GM12878 (cell line): ENCODE measurements at regions not wholly inside any gene's neighbourhood (a gene's known extent, or its start where the extent isn't known, plus 50 kb on each side); places are given as distances from the start of the nearest gene placed in this dataset.

Experiments
- ATAC-seq: fragments of 200-7000 bp; cut with Tn5 transposase; 3 replicates; pipeline ENCODE4 v1.9.1; 2020; ENCODE audit warnings: mild to moderate bottlenecking, moderate library complexity
- BruUV-seq: library from RNA; stranded (reverse); fragments of 400-500 nt; replicated peaks from 2 replicates; lab custom pipeline; 2021; lab: Mats Ljungman, UMichigan
- CTCF ChIA-PET: fragments of 300-600 bp; sonication (Branson Sonifier 250); formaldehyde crosslinking; extraction: SDS; loops from one replicate; lab custom pipeline; 2021; ENCODE audit warnings: inconsistent platforms; lab: Yijun Ruan, JAX
- POLR2A ChIA-PET: fragments of 350-600 bp; formaldehyde crosslinking; extraction: SDS; loops from one replicate; lab custom pipeline; 2021; ENCODE audit warnings: inconsistent platforms; lab: Charles Lee
- RAD21 ChIA-PET: fragments of 300-600 bp; sonication (Branson Sonifier 250); formaldehyde crosslinking; loops from one replicate; lab custom pipeline; 2023; ENCODE audit warnings: antibody characterized with exemption; ENCODE audit not compliant: unreplicated experiment; lab: Charles Lee
- SMC1A ChIA-PET: fragments of 300-600 bp; sonication (Branson Sonifier 250); formaldehyde crosslinking; loops from one replicate; lab custom pipeline; 2023; ENCODE audit not compliant: unreplicated experiment, uncharacterized antibody; lab: Charles Lee
- DNase-seq: peaks from one replicate; pipeline ENCODE4 v3.0.0-alpha.2; 2011; ENCODE audit warnings: low read depth, low spot score
- FAIRE-seq: peaks from 3 replicates; lab custom pipeline; 2011; peaks lifted over from hg19 to GRCh38; lab: Jason Lieb, UNC
- H2AFZ ChIP-seq: 2 replicates; pipeline ENCODE4 v1.6.0; 2011; ENCODE audit warnings: low read depth, low read length, control low read depth; ENCODE audit not compliant: control insufficient read depth
- H3K27ac ChIP-seq: 2 replicates; pipeline ENCODE4 v1.5.1; 2011; ENCODE audit warnings: control low read depth; ENCODE audit not compliant: control insufficient read depth, insufficient read depth
- H3K27me3 ChIP-seq, 2 experiments: replicated peaks in 1 of 2; 2 replicates each; pipeline versions ENCODE4 v1.6.0 to v1.6.1; 2011; ENCODE audit warnings: low read length in 1 of 2; ENCODE audit not compliant: control insufficient read depth in 2 of 2, insufficient read depth in 2 of 2
- H3K36me3 ChIP-seq, 2 experiments: 2 replicates each; pipeline ENCODE4 v1.5.1; 2011; ENCODE audit warnings: low read length in 1 of 2; ENCODE audit not compliant: control insufficient read depth in 2 of 2, insufficient read depth in 2 of 2
- H3K4me1 ChIP-seq: 2 replicates; pipeline ENCODE4 v1.6.1; 2011; ENCODE audit warnings: mild to moderate bottlenecking, low read length, moderate library complexity, mixed read lengths; ENCODE audit not compliant: control insufficient read depth, insufficient read depth
- H3K4me2 ChIP-seq: 2 replicates; pipeline ENCODE4 v1.6.0; 2011; ENCODE audit warnings: control low read depth; ENCODE audit not compliant: control insufficient read depth, insufficient read depth
- H3K4me3 ChIP-seq: fragments of 200-600 bp; sonication (generic); 2 replicates; pipeline ENCODE4 v1.5.1; 2016
- H3K79me2 ChIP-seq: 2 replicates; pipeline ENCODE4 v1.6.0; 2011; ENCODE audit warnings: low read length; ENCODE audit not compliant: control insufficient read depth, insufficient read depth
- H3K9ac ChIP-seq: 2 replicates; pipeline ENCODE4 v1.8.0; 2011; ENCODE audit warnings: low read length, control low read depth, mixed read lengths; ENCODE audit not compliant: control insufficient read depth, insufficient read depth
- H3K9me3 ChIP-seq: replicated peaks from 3 replicates; pipeline ENCODE4 v1.5.1; 2011; ENCODE audit warnings: mild to moderate bottlenecking, low read length; ENCODE audit not compliant: control insufficient read depth, insufficient read depth
- H4K20me1 ChIP-seq: 2 replicates; pipeline ENCODE4 v1.6.0; 2011; ENCODE audit not compliant: control insufficient read depth, insufficient read depth
- BMI1 ChIP-seq: fragments of 450-650 bp; IDR thresholded peaks from 2 replicates; pipeline ENCODE4 v1.6.1; 2016; ENCODE audit warnings: mild to moderate bottlenecking, moderate library complexity, borderline replicate concordance
- CEBPB ChIP-seq, 2 experiments: fragments of 150-350 bp in 1 of 2; IDR thresholded peaks; 2 replicates each; pipeline ENCODE4 v1.6.1; 2012 to 2014; ENCODE audit warnings: low read depth in 2 of 2, low read length in 2 of 2, borderline replicate concordance in 1 of 2, inconsistent platforms in 1 of 2
- EGR1 ChIP-seq, 2 experiments: IDR thresholded peaks; 1 replicate in 1 of 2; 2 replicates in 1 of 2; pipeline ENCODE4 v1.6.1; 2011 to 2012; ENCODE audit warnings: low read depth in 2 of 2, low read length in 2 of 2, borderline replicate concordance in 1 of 2, mild to moderate bottlenecking in 1 of 2, moderate library complexity in 1 of 2
- HCFC1 ChIP-seq: fragments of 150-350 bp; IDR thresholded peaks from 2 replicates; pipeline ENCODE4 v1.6.1; 2014; ENCODE audit warnings: low read length
- HDAC6 ChIP-seq: fragments of 200-600 bp; sonication (generic); IDR thresholded peaks from one replicate; pipeline ENCODE4 v1.8.0; 2017; ENCODE audit warnings: antibody characterized with exemption; ENCODE audit not compliant: unreplicated experiment
- IRF4 ChIP-seq: IDR thresholded peaks from 2 replicates; pipeline ENCODE4 v1.6.1; 2011; ENCODE audit warnings: low read depth, low read length
- JUNB ChIP-seq: IDR thresholded peaks from 2 replicates; pipeline ENCODE4 v1.6.1; 2016; ENCODE audit warnings: antibody characterized with exemption, mild to moderate bottlenecking
- KDM1A ChIP-seq: fragments of 200-600 bp; sonication (generic); IDR thresholded peaks from 2 replicates; pipeline ENCODE4 v1.6.1; 2016; ENCODE audit warnings: borderline replicate concordance
- MYB ChIP-seq: fragments of 150-350 bp; IDR thresholded peaks from 2 replicates; pipeline ENCODE4 v1.6.1; 2014; ENCODE audit warnings: mild to moderate bottlenecking, low read depth, low read length, borderline replicate concordance
- NFYA ChIP-seq: IDR thresholded peaks from 2 replicates; pipeline ENCODE4 v1.6.1; 2011; ENCODE audit warnings: low read depth, mild to moderate bottlenecking, low read length, improper control_type of control experiment, borderline replicate concordance
- RAD51 ChIP-seq: fragments of 450-650 bp; IDR thresholded peaks from 2 replicates; pipeline ENCODE4 v1.6.1; 2016; ENCODE audit warnings: moderate library complexity, mild to moderate bottlenecking, inconsistent platforms
- RB1 ChIP-seq: fragments of 450-650 bp; formaldehyde crosslinking; IDR thresholded peaks from 2 replicates; pipeline ENCODE4 v1.6.1; 2017; ENCODE audit warnings: mild to moderate bottlenecking, borderline replicate concordance
- RUNX3 ChIP-seq: IDR thresholded peaks from 2 replicates; pipeline ENCODE4 v1.6.1; 2012; ENCODE audit warnings: low read length, inconsistent platforms
- SPI1 ChIP-seq: IDR thresholded peaks from 2 replicates; pipeline ENCODE4 v1.6.1; 2011; ENCODE audit warnings: low read depth, mild to moderate bottlenecking, low read length, moderate library complexity, borderline replicate concordance; ENCODE audit not compliant: insufficient read depth
- YY1 ChIP-seq: IDR thresholded peaks from 2 replicates; pipeline ENCODE4 v1.6.1; 2011; ENCODE audit warnings: low read depth, mild to moderate bottlenecking, low read length
- ZSCAN29 ChIP-seq: fragments of 450-650 bp; IDR thresholded peaks from 2 replicates; pipeline ENCODE4 v1.6.1; 2017; ENCODE audit warnings: mild to moderate bottlenecking, moderate library complexity
- WGBS: methylation state at CpG from one replicate; pipeline ENCODE4 v1.1.6; 2016; ENCODE audit warnings: low lambda C conversion rate; ENCODE audit not compliant: insufficient replicate concordance, insufficient coverage; ENCODE audit errors: missing lambda C conversion rate; 5-methylcytosine and 5-hydroxymethylcytosine counted together
- in situ Hi-C: fragments of 300-500 bp; cut with MboI; formaldehyde crosslinking; loops from 9 replicates; pipeline ENCODE4 v1.14.3; 2018; ENCODE audit warnings: mixed read lengths
- intact Hi-C: fragments of 100-400 bp; cut with micrococcal nuclease; formaldehyde crosslinking; loops from one replicate; pipeline ENCODE4 v1.14.2; 2022; ENCODE audit not compliant: unreplicated experiment
- TF ChIP-seq, protein P1 (sequence below): fragments of 450-650 bp; IDR thresholded peaks from 2 replicates; pipeline ENCODE4 v1.6.1; 2016; ENCODE audit warnings: mild to moderate bottlenecking, moderate library complexity, borderline replicate concordance
- TF ChIP-seq, protein P2 (sequence below): fragments of 450-650 bp; formaldehyde crosslinking; IDR thresholded peaks from 2 replicates; pipeline ENCODE4 v1.4.0; 2022; ENCODE audit warnings: mild to moderate bottlenecking, moderate library complexity

DNA sequence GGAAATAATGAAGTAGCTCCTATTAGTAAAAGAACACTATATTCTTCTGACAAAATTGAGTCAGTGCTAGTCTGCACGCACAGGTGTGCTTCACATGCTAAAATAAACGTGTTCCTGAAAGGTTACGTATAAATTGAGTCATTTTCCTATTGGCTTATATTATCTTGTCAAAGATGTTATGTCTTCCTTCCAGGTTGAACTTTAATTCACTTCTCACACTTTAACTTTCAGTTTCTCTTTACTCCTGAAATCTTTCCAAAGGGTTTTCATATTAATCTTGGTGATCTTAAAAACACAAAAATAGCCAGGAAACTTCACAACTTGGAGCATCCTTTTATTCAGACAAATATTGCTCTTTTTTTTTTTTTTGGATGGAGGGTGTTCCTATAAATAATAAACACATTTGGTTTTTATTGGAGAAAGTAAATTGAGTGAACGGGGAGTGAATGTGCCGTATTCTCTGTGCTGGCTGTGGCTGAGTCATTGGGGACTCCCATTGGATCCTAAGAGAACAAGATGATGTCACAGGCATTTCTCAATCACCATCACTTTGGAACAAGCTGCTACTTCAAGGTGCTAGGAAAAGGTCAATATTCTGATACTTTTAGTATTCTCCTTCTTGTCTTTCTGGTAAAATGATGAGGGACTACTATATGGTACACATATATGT, 150.2 kb upstream of the SPATS2L start:
- WGBS = 31% methylated on average over 5 of the region's 5 CpGs
- TF ChIP-seq ZSCAN29 = no peak
- TF ChIP-seq BMI1 = no peak
- no peak for TF ChIP-seq NFYA
- TF ChIP-seq, protein P1, sequence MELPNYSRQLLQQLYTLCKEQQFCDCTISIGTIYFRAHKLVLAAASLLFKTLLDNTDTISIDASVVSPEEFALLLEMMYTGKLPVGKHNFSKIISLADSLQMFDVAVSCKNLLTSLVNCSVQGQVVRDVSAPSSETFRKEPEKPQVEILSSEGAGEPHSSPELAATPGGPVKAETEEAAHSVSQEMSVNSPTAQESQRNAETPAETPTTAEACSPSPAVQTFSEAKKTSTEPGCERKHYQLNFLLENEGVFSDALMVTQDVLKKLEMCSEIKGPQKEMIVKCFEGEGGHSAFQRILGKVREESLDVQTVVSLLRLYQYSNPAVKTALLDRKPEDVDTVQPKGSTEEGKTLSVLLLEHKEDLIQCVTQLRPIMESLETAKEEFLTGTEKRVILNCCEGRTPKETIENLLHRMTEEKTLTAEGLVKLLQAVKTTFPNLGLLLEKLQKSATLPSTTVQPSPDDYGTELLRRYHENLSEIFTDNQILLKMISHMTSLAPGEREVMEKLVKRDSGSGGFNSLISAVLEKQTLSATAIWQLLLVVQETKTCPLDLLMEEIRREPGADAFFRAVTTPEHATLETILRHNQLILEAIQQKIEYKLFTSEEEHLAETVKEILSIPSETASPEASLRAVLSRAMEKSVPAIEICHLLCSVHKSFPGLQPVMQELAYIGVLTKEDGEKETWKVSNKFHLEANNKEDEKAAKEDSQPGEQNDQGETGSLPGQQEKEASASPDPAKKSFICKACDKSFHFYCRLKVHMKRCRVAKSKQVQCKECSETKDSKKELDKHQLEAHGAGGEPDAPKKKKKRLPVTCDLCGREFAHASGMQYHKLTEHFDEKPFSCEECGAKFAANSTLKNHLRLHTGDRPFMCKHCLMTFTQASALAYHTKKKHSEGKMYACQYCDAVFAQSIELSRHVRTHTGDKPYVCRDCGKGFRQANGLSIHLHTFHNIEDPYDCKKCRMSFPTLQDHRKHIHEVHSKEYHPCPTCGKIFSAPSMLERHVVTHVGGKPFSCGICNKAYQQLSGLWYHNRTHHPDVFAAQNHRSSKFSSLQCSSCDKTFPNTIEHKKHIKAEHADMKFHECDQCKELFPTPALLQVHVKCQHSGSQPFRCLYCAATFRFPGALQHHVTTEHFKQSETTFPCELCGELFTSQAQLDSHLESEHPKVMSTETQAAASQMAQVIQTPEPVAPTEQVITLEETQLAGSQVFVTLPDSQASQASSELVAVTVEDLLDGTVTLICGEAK = no peak
- TF ChIP-seq MYB = no peak
- TF ChIP-seq, protein P2, sequence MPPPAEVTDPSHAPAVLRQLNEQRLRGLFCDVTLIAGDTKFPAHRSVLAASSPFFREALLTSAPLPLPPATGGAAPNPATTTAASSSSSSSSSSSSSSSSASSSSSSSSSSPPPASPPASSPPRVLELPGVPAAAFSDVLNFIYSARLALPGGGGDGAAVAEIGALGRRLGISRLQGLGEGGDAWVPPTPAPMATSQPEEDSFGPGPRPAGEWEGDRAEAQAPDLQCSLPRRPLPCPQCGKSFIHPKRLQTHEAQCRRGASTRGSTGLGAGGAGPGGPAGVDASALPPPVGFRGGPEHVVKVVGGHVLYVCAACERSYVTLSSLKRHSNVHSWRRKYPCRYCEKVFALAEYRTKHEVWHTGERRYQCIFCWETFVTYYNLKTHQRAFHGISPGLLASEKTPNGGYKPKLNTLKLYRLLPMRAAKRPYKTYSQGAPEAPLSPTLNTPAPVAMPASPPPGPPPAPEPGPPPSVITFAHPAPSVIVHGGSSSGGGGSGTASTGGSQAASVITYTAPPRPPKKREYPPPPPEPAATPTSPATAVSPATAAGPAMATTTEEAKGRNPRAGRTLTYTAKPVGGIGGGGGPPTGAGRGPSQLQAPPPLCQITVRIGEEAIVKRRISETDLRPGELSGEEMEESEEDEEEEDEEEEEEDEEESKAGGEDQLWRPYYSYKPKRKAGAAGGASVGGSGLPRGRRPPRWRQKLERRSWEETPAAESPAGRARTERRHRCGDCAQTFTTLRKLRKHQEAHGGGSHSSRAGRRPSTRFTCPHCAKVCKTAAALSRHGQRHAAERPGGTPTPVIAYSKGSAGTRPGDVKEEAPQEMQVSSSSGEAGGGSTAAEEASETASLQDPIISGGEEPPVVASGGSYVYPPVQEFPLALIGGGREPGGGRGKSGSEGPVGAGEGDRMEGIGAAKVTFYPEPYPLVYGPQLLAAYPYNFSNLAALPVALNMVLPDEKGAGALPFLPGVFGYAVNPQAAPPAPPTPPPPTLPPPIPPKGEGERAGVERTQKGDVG (CRISPR knock-in tag) = no peak
- no peak for TF ChIP-seq YY1
- TF ChIP-seq HCFC1 = no peak
- TF ChIP-seq JUNB = no peak
- no peak for TF ChIP-seq EGR1 (IDR thresholded peaks at IDR 0.05; ENCODE audit: borderline replicate concordance in 1 of 2, low read depth in 2 of 2, low read length in 2 of 2)
- no peak for TF ChIP-seq SPI1
- TF ChIP-seq RUNX3 = no peak
- TF ChIP-seq KDM1A = no peak
- TF ChIP-seq RB1 = no peak
- TF ChIP-seq IRF4 = no peak
- no peak for TF ChIP-seq CEBPB (IDR thresholded peaks at IDR 0.05; ENCODE audit: borderline replicate concordance in 1 of 2, low read depth in 2 of 2, low read length in 2 of 2)
- TF ChIP-seq HDAC6 = no peak
- TF ChIP-seq RAD51 = no peak
- SMC1A ChIA-PET = no interaction called here
- no peak for FAIRE-seq
- no peaks in the 10 kb centered on the region for H3K4me1 ChIP-seq
- RAD21 ChIA-PET = no interaction called here
- intact Hi-C loops = no loop called here
- H4K20me1 ChIP-seq = no peaks in the 10 kb centered on the region
- no peaks in the 10 kb centered on the region for H3K27me3 ChIP-seq
- no peak overlapping the region for H2AFZ ChIP-seq
- H3K36me3 ChIP-seq = no peaks in the 10 kb centered on the region
- ATAC-seq = no peak
- H3K9ac ChIP-seq = no peak overlapping the region
- no peak for DNase-seq
- BruUV-seq = no TSS peak
- no peak overlapping the region for H3K27ac ChIP-seq
- no peak overlapping the region for H3K4me2 ChIP-seq
- H3K9me3 ChIP-seq = no peaks in the 10 kb centered on the region
- H3K4me3 ChIP-seq = no peak overlapping the region
- H3K79me2 ChIP-seq = no peaks in the 10 kb centered on the region
- POLR2A ChIA-PET = no interaction called here
- CTCF ChIA-PET = interaction anchor here (0.7 kb wide), 1 partner anchor 326 kb away, joined by 3 read pairs; no protein-coding TSS in a partner anchor
- in situ Hi-C loops = no loop called here
